ENCODE measurements at regions not wholly inside any gene's neighbourhood (a gene's known extent, or its start where the extent isn't known, plus 50 kb on each side); places are given as distances from the start of the nearest gene placed in this dataset.

GRCh38 chr9:109681301-109681700 is 98.7 kb upstream of the PALM2AKAP2 start:
- Mint-ChIP-seq H3K4me1 (no peaks in the 10 kb centered on the region), H3K27me3 (ENCODE audit: low read depth, poor library complexity) (peaks cover 6% of the 10 kb centered on the region), H3K9me3 (peaks cover 7% of the 10 kb centered on the region), H3K27ac (no peak overlapping the region), H3K4me3 (no peak overlapping the region), H3K36me3 (ENCODE audit: low read depth) (no peaks in the 10 kb centered on the region)
- TF ChIP-seq CTCF (IDR thresholded peaks at IDR 0.05), result no peak
- no peak for DNase-seq

- H3K27ac Mint-ChIP-seq, result no peak overlapping the region
- no peaks in the 10 kb centered on the region for H3K36me3 Mint-ChIP-seq (ENCODE audit: low read depth)
- H3K4me3 Mint-ChIP-seq, result no peak overlapping the region
- peaks cover 7% of the 10 kb centered on the region for H3K9me3 Mint-ChIP-seq
- TF ChIP-seq CTCF (IDR thresholded peaks at IDR 0.05), result no peak
- no peak for DNase-seq
- no peaks in the 10 kb centered on the region for H3K4me1 Mint-ChIP-seq
- peaks cover 6% of the 10 kb centered on the region for H3K27me3 Mint-ChIP-seq (ENCODE audit: low read depth, poor library complexity)
Observed at GRCh38 chr9:109682227-109682626, 97.8 kb upstream of the PALM2AKAP2 start.

- no peak for TF ChIP-seq CTCF (IDR thresholded peaks at IDR 0.05)
- Mint-ChIP-seq H3K4me1 (no peaks in the 10 kb centered on the region), H3K36me3 (ENCODE audit: low read depth) (no peaks in the 10 kb centered on the region), H3K27ac (no peak overlapping the region), H3K27me3 (ENCODE audit: low read depth, poor library complexity) (peaks cover under 1% of the 10 kb centered on the region), H3K9me3 (peaks cover 12% of the 10 kb centered on the region), H3K4me3 (no peak overlapping the region)
- no peak for DNase-seq
Observed at GRCh38 chr9:109683521-109683920, 96.5 kb upstream of the PALM2AKAP2 start.

GRCh38 chr9:109689701-109690100 is 90.3 kb upstream of the PALM2AKAP2 start:
- DNase-seq, result no peak
- TF ChIP-seq CTCF (IDR thresholded peaks at IDR 0.05), result no peak
- Mint-ChIP-seq H3K27me3 (ENCODE audit: low read depth, poor library complexity) (peaks cover 5% of the 10 kb centered on the region), H3K4me1 (peaks cover 5% of the 10 kb centered on the region), H3K27ac (no peak overlapping the region), H3K9me3 (peaks cover 12% of the 10 kb centered on the region), H3K4me3 (no peak overlapping the region), H3K36me3 (ENCODE audit: low read depth) (no peaks in the 10 kb centered on the region)

- Mint-ChIP-seq H3K9me3 (peaks cover 13% of the 10 kb centered on the region), H3K27ac (no peak overlapping the region), H3K36me3 (ENCODE audit: low read depth) (no peaks in the 10 kb centered on the region), H3K27me3 (ENCODE audit: low read depth, poor library complexity) (peaks cover 3% of the 10 kb centered on the region), H3K4me1 (no peaks in the 10 kb centered on the region), H3K4me3 (no peak overlapping the region)
- no peak for DNase-seq
- no peak for TF ChIP-seq CTCF (IDR thresholded peaks at IDR 0.05)
Observed at GRCh38 chr9:109699019-109699418, 81.0 kb upstream of the PALM2AKAP2 start.

- Mint-ChIP-seq H3K36me3 (ENCODE audit: low read depth) (no peaks in the 10 kb centered on the region), H3K4me3 (no peak overlapping the region), H3K4me1 (no peaks in the 10 kb centered on the region), H3K27me3 (ENCODE audit: low read depth, poor library complexity) (peaks cover 3% of the 10 kb centered on the region), H3K9me3 (peaks cover 13% of the 10 kb centered on the region), H3K27ac (no peak overlapping the region)
- no peak for DNase-seq
- no peak for TF ChIP-seq CTCF (IDR thresholded peaks at IDR 0.05)
Observed at GRCh38 chr9:109704546-109704945, 75.5 kb upstream of the PALM2AKAP2 start.
